HL-60 (cell line): ENCODE measurements at regions not wholly inside any gene's neighbourhood (a gene's known extent, or its start where the extent isn't known, plus 50 kb on each side); places are given as distances from the start of the nearest gene placed in this dataset.

ENCODE experiments used
- DNase-seq, 2 experiments: peaks; one replicate each; pipeline ENCODE4 v3.0.0-alpha.2; 2010 to 2020; ENCODE audit warnings: low read depth in 1 of 2, low spot score in 1 of 2
- H3K27ac ChIP-seq: fragments of 250-450 bp; sonication (Bioruptor Pico); replicated peaks from 2 replicates; pipeline ENCODE4 v1.5.1; 2020; ENCODE audit warnings: mild to moderate bottlenecking, moderate library complexity
- H3K27me3 ChIP-seq: fragments of 250-450 bp; sonication (Bioruptor Pico); 2 replicates; pipeline ENCODE4 v1.5.1; 2021; ENCODE audit warnings: mild to moderate bottlenecking, moderate library complexity; ENCODE audit not compliant: insufficient read depth, poor library complexity, severe bottlenecking
- H3K4me3 ChIP-seq: replicated peaks from 2 replicates; pipeline ENCODE4 v1.5.1; 2011; ENCODE audit warnings: mild to moderate bottlenecking, control low read depth, low read length; ENCODE audit not compliant: insufficient read depth
- GABPA ChIP-seq: IDR thresholded peaks from 2 replicates; pipeline ENCODE4 v1.6.1; 2012; ENCODE audit warnings: low read depth
- POLR2AphosphoS5 ChIP-seq: IDR thresholded peaks from 2 replicates; pipeline ENCODE4 v1.6.1; 2012; ENCODE audit warnings: low read depth
- SPI1 ChIP-seq: IDR thresholded peaks from 2 replicates; pipeline ENCODE4 v1.6.1; 2012; ENCODE audit warnings: low read depth, mild to moderate bottlenecking, borderline replicate concordance
- TF ChIP-seq, protein P1 (sequence below): IDR thresholded peaks from 2 replicates; pipeline ENCODE4 v1.6.1; 2012; ENCODE audit warnings: low read depth; ENCODE audit not compliant: insufficient replicate concordance
- TF ChIP-seq, protein P2 (sequence below): IDR thresholded peaks from one replicate; pipeline ENCODE4 v1.5.1; 2011; ENCODE audit warnings: low read length, control low read depth, inconsistent platforms; ENCODE audit not compliant: insufficient read depth

DNA sequence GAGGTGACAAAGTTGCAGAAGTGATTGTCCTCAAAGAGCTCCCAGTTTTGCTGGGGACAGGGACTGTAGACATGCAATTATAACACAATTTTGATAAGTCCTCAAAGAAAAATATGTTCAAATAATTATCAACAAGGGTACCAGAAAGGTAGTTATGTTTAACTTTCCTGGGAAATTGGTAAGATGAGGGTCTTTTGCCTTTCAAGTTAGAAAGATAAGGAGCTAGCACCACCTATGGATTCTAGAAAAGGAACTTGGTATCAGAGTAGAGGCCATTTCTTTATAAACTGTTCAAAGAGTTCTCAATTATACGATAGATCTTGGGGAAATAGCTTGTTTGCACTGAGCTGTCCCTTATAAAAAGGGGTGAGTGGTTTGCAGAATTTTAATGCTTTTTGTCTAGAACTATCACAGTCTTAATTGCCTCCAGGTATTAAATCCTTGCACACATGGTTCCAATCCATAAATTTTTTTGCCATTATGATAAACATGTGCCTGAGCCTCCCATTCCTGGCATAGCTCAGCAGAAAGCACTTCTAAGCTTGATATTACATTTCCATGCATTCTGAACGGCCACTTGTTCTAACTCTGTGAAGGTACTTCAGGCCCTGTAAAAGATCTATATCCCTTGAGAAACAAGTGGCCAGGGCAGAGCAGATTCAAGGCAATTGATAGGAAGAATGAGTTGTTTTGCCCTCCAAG, 247.5 kb upstream of the LRIG1 start:
- H3K27me3 ChIP-seq = no peaks in the 10 kb centered on the region
- no peak overlapping the region for H3K4me3 ChIP-seq
- no peak for DNase-seq
- no peak overlapping the region for H3K27ac ChIP-seq
- TF ChIP-seq, protein P1, sequence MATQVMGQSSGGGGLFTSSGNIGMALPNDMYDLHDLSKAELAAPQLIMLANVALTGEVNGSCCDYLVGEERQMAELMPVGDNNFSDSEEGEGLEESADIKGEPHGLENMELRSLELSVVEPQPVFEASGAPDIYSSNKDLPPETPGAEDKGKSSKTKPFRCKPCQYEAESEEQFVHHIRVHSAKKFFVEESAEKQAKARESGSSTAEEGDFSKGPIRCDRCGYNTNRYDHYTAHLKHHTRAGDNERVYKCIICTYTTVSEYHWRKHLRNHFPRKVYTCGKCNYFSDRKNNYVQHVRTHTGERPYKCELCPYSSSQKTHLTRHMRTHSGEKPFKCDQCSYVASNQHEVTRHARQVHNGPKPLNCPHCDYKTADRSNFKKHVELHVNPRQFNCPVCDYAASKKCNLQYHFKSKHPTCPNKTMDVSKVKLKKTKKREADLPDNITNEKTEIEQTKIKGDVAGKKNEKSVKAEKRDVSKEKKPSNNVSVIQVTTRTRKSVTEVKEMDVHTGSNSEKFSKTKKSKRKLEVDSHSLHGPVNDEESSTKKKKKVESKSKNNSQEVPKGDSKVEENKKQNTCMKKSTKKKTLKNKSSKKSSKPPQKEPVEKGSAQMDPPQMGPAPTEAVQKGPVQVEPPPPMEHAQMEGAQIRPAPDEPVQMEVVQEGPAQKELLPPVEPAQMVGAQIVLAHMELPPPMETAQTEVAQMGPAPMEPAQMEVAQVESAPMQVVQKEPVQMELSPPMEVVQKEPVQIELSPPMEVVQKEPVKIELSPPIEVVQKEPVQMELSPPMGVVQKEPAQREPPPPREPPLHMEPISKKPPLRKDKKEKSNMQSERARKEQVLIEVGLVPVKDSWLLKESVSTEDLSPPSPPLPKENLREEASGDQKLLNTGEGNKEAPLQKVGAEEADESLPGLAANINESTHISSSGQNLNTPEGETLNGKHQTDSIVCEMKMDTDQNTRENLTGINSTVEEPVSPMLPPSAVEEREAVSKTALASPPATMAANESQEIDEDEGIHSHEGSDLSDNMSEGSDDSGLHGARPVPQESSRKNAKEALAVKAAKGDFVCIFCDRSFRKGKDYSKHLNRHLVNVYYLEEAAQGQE = no peak
- no peak for TF ChIP-seq SPI1
- TF ChIP-seq POLR2AphosphoS5 = no peak
- no peak for TF ChIP-seq GABPA
- TF ChIP-seq, protein P2, sequence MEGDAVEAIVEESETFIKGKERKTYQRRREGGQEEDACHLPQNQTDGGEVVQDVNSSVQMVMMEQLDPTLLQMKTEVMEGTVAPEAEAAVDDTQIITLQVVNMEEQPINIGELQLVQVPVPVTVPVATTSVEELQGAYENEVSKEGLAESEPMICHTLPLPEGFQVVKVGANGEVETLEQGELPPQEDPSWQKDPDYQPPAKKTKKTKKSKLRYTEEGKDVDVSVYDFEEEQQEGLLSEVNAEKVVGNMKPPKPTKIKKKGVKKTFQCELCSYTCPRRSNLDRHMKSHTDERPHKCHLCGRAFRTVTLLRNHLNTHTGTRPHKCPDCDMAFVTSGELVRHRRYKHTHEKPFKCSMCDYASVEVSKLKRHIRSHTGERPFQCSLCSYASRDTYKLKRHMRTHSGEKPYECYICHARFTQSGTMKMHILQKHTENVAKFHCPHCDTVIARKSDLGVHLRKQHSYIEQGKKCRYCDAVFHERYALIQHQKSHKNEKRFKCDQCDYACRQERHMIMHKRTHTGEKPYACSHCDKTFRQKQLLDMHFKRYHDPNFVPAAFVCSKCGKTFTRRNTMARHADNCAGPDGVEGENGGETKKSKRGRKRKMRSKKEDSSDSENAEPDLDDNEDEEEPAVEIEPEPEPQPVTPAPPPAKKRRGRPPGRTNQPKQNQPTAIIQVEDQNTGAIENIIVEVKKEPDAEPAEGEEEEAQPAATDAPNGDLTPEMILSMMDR = no peak

DNA sequence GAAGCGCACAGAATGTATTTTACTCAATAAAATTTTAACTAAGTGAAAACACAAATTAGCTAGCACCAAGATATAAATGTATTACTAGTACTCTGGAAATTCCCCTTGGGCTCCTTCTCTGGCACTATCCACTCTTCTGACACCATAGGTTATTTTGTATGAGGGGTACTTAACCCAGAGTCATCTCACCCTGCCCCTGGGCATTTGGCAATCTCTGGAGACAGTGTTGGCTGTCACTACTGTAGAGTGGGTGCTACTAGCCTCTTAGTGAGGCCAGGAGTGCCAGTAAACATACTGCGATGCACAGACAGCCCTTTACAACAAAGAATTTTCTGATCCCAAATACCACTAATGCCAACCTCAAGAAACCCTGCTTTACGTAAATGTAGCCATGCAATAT, 246.3 kb upstream of the KBTBD8 start:
- H3K27me3 ChIP-seq = no peaks in the 10 kb centered on the region
- no peak for TF ChIP-seq GABPA
- no peak for TF ChIP-seq SPI1
- TF ChIP-seq, protein P2 = no peak
- no peak for TF ChIP-seq POLR2AphosphoS5
- TF ChIP-seq, protein P1 = no peak
- H3K27ac ChIP-seq = no peak overlapping the region
- no peak overlapping the region for H3K4me3 ChIP-seq
- DNase-seq = no peak

DNA sequence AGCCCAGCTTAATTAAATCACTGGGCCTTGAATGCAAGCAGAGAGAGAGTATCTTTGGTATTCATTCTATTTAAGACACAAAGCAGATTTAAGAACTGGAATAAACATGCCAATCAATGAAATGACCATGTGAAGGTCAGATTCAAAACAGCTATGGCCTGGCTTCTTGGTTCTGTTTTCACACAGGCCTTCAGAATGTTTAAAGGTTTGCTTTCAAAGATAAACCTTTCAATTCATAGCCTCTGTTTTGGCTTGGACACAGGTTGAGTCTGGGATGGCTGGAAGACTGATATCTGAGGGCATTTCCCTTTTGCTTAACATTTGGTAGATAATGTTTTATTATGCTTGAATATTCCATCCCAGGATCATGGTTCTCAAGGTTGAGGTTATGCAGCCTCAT, 244.4 kb upstream of the KBTBD8 start:
- no peak for DNase-seq
- Histone ChIP-seq H3K27ac (no peak overlapping the region), H3K4me3 (no peak overlapping the region), H3K27me3 (no peaks in the 10 kb centered on the region)
- TF ChIP-seq, protein P2 = no peak
- TF ChIP-seq, protein P1 = no peak
- TF ChIP-seq SPI1 = no peak
